GM23338 (cell line): ENCODE measurements at regions not wholly inside any gene's neighbourhood (a gene's known extent, or its start where the extent isn't known, plus 50 kb on each side); places are given as distances from the start of the nearest gene placed in this dataset.

Experiments used
- ATAC-seq: fragments of 200-7000 bp; cut with Tn5 transposase; 3 replicates; pipeline ENCODE4 v1.9.1; 2020
- DNase-seq: peaks from one replicate; pipeline ENCODE4 v3.0.0-alpha.2; 2015; ENCODE audit warnings: low spot score
- H2AFZ ChIP-seq: fragments of 200-600 bp; sonication (generic); 2 replicates; pipeline ENCODE4 v1.8.0; 2016; ENCODE audit warnings: antibody characterized with exemption, mild to moderate bottlenecking, moderate library complexity
- H3F3A ChIP-seq: fragments of 200-600 bp; sonication (generic); replicated peaks from 2 replicates; pipeline ENCODE4 v1.8.0; 2017; ENCODE audit warnings: antibody characterized with exemption, mixed run types, low read depth
- H3K27ac ChIP-seq: fragments of 200-600 bp; sonication (generic); 2 replicates; pipeline ENCODE4 v1.6.1; 2016; ENCODE audit warnings: low read depth
- H3K27me3 ChIP-seq: fragments of 200-600 bp; sonication (generic); 2 replicates; pipeline ENCODE4 v1.8.0; 2016; ENCODE audit warnings: mild to moderate bottlenecking, mixed run types, moderate library complexity; ENCODE audit not compliant: insufficient read depth
- H3K36me3 ChIP-seq: fragments of 200-600 bp; sonication (generic); 2 replicates; pipeline ENCODE4 v1.8.0; 2016; ENCODE audit warnings: mild to moderate bottlenecking; ENCODE audit not compliant: insufficient read depth
- H3K4me1 ChIP-seq: fragments of 200-600 bp; sonication (generic); 2 replicates; pipeline ENCODE4 v1.8.0; 2016; ENCODE audit warnings: mild to moderate bottlenecking, moderate library complexity; ENCODE audit not compliant: insufficient read depth
- H3K4me2 ChIP-seq: fragments of 200-600 bp; sonication (generic); 2 replicates; pipeline ENCODE4 v1.7.1; 2017; ENCODE audit warnings: mixed run types
- H3K4me3 ChIP-seq: fragments of 200-600 bp; sonication (generic); 2 replicates; pipeline ENCODE4 v1.6.1; 2016; ENCODE audit warnings: mixed run types
- H3K79me2 ChIP-seq: fragments of 200-600 bp; sonication (generic); replicated peaks from 2 replicates; pipeline ENCODE4 v1.8.0; 2017; ENCODE audit warnings: mild to moderate bottlenecking; ENCODE audit not compliant: insufficient read depth
- H3K9me2 ChIP-seq: fragments of 200-600 bp; sonication (generic); 2 replicates; pipeline ENCODE4 v1.8.0; 2017; ENCODE audit not compliant: insufficient read depth
- H4K20me1 ChIP-seq: fragments of 200-600 bp; sonication (generic); replicated peaks from 2 replicates; pipeline ENCODE4 v1.8.0; 2017; ENCODE audit warnings: mild to moderate bottlenecking; ENCODE audit not compliant: insufficient read depth
- H3K27ac Mint-ChIP-seq: 2 replicates; pipeline ENCODE4 v1.8.0; 2020; ENCODE audit warnings: inconsistent platforms, mild to moderate bottlenecking, moderate library complexity, mixed read lengths
- H3K27me3 Mint-ChIP-seq: 3 replicates; pipeline ENCODE4 v1.8.0; 2022; ENCODE audit warnings: low read depth, mild to moderate bottlenecking, moderate library complexity, mixed read lengths, inconsistent platforms; ENCODE audit not compliant: insufficient read depth, poor library complexity
- H3K36me3 Mint-ChIP-seq: 3 replicates; pipeline ENCODE4 v1.8.0; 2021; ENCODE audit warnings: low read depth, mild to moderate bottlenecking, inconsistent platforms, moderate library complexity, mixed read lengths
- H3K4me1 Mint-ChIP-seq: 3 replicates; pipeline ENCODE4 v1.8.0; 2020; ENCODE audit warnings: mild to moderate bottlenecking, inconsistent platforms, mixed read lengths
- H3K4me3 Mint-ChIP-seq: 3 replicates; pipeline ENCODE4 v1.8.0; 2021; ENCODE audit warnings: moderate library complexity, mild to moderate bottlenecking, inconsistent platforms, mixed read lengths
- H3K9me3 Mint-ChIP-seq: 3 replicates; pipeline ENCODE4 v1.8.0; 2020; ENCODE audit warnings: moderate library complexity, mild to moderate bottlenecking, inconsistent platforms, mixed read lengths
- CREB1 ChIP-seq: fragments of 250-450 bp; sonication (Bioruptor Pico); IDR thresholded peaks from 2 replicates; pipeline ENCODE4 v1.5.0; 2020; ENCODE audit warnings: low read depth, mild to moderate bottlenecking, moderate library complexity
- EZH2 ChIP-seq: fragments of 200-600 bp; sonication (generic); IDR thresholded peaks from one replicate; pipeline ENCODE4 v1.8.0; 2017; ENCODE audit warnings: antibody characterized with exemption, mild to moderate bottlenecking, low read depth; ENCODE audit not compliant: unreplicated experiment
- EZH2phosphoT487 ChIP-seq: fragments of 200-600 bp; sonication (generic); IDR thresholded peaks from one replicate; pipeline ENCODE4 v1.8.1; 2018; ENCODE audit warnings: antibody characterized with exemption; ENCODE audit not compliant: unreplicated experiment
- JUNB ChIP-seq: IDR thresholded peaks from one replicate; pipeline ENCODE4 v1.6.1; 2016; ENCODE audit warnings: antibody characterized with exemption; ENCODE audit not compliant: unreplicated experiment
- NANOG ChIP-seq: IDR thresholded peaks from 2 replicates; pipeline ENCODE4 v1.6.1; 2016; ENCODE audit warnings: antibody characterized with exemption, borderline replicate concordance
- POLR2AphosphoS5 ChIP-seq: IDR thresholded peaks from 2 replicates; pipeline ENCODE4 v1.6.1; 2016; ENCODE audit warnings: antibody characterized with exemption, low read depth
- STAT1 ChIP-seq: IDR thresholded peaks from one replicate; pipeline ENCODE4 v1.6.1; 2016; ENCODE audit warnings: antibody characterized with exemption; ENCODE audit not compliant: unreplicated experiment
- ZNF114 ChIP-seq: fragments of 250-450 bp; sonication (Bioruptor Pico); IDR thresholded peaks from 2 replicates; pipeline ENCODE4 v1.5.0; 2020; ENCODE audit warnings: mild to moderate bottlenecking, moderate library complexity
- TF ChIP-seq, protein P1 (sequence below): IDR thresholded peaks from one replicate; pipeline ENCODE4 v1.6.1; 2018; ENCODE audit warnings: antibody characterized with exemption; ENCODE audit not compliant: unreplicated experiment
- TF ChIP-seq, protein P2 (sequence below): fragments of 250-450 bp; sonication (Bioruptor Pico); IDR thresholded peaks from 2 replicates; pipeline ENCODE4 v1.5.0; 2020; ENCODE audit warnings: mild to moderate bottlenecking, moderate library complexity
- TF ChIP-seq, protein P3 (sequence below): IDR thresholded peaks from 2 replicates; pipeline ENCODE4 v1.6.1; 2016; ENCODE audit warnings: antibody characterized with exemption

DNA sequence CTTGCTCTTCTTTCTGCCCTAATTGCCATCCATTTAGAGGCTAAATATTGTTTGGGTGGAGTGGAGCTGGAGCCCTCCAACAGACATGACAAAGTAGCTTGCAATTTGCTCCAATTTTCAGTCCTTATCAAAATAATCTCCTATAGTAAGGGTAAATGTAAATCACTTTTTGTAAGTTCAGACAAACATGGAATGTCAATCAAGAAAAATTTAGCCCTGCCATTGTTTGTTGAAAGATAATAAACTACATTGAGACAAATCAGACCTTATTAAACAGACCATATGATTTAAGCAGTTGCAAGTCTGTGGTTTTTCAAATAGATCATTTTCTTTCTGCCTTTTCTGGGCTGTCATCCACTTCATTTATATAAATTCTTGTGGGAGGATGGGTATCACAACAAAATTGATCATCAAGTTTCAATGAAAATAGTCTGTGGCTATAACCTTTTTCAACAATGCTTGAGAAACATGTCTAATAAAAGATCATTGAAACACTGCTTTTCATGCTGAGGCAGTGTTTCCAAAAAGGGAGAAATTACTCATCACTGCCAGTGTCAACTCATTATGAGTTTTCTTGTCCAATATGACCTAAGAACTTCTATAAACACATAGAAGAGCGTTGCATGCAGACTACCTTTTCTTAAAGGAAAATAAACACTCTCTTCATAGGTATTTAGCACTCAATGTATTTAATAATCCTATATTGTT, 1152.0 kb upstream of the B3GALT2 start:
- no peaks in the 10 kb centered on the region for H3K27me3 ChIP-seq
- H3K36me3 ChIP-seq, result no peaks in the 10 kb centered on the region
- ATAC-seq (no peak), DNase-seq (no peak)
- H3K4me1 ChIP-seq, result no peaks in the 10 kb centered on the region
- TF ChIP-seq JUNB (no peak), EZH2phosphoT487 (no peak), POLR2AphosphoS5 (no peak), ZNF114 (CRISPR knock-in tag) (no peak), CREB1 (CRISPR knock-in tag) (no peak), EZH2 (no peak), NANOG (no peak), STAT1 (no peak)
- TF ChIP-seq, protein P1, sequence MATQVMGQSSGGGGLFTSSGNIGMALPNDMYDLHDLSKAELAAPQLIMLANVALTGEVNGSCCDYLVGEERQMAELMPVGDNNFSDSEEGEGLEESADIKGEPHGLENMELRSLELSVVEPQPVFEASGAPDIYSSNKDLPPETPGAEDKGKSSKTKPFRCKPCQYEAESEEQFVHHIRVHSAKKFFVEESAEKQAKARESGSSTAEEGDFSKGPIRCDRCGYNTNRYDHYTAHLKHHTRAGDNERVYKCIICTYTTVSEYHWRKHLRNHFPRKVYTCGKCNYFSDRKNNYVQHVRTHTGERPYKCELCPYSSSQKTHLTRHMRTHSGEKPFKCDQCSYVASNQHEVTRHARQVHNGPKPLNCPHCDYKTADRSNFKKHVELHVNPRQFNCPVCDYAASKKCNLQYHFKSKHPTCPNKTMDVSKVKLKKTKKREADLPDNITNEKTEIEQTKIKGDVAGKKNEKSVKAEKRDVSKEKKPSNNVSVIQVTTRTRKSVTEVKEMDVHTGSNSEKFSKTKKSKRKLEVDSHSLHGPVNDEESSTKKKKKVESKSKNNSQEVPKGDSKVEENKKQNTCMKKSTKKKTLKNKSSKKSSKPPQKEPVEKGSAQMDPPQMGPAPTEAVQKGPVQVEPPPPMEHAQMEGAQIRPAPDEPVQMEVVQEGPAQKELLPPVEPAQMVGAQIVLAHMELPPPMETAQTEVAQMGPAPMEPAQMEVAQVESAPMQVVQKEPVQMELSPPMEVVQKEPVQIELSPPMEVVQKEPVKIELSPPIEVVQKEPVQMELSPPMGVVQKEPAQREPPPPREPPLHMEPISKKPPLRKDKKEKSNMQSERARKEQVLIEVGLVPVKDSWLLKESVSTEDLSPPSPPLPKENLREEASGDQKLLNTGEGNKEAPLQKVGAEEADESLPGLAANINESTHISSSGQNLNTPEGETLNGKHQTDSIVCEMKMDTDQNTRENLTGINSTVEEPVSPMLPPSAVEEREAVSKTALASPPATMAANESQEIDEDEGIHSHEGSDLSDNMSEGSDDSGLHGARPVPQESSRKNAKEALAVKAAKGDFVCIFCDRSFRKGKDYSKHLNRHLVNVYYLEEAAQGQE, result no peak
- TF ChIP-seq, protein P2, sequence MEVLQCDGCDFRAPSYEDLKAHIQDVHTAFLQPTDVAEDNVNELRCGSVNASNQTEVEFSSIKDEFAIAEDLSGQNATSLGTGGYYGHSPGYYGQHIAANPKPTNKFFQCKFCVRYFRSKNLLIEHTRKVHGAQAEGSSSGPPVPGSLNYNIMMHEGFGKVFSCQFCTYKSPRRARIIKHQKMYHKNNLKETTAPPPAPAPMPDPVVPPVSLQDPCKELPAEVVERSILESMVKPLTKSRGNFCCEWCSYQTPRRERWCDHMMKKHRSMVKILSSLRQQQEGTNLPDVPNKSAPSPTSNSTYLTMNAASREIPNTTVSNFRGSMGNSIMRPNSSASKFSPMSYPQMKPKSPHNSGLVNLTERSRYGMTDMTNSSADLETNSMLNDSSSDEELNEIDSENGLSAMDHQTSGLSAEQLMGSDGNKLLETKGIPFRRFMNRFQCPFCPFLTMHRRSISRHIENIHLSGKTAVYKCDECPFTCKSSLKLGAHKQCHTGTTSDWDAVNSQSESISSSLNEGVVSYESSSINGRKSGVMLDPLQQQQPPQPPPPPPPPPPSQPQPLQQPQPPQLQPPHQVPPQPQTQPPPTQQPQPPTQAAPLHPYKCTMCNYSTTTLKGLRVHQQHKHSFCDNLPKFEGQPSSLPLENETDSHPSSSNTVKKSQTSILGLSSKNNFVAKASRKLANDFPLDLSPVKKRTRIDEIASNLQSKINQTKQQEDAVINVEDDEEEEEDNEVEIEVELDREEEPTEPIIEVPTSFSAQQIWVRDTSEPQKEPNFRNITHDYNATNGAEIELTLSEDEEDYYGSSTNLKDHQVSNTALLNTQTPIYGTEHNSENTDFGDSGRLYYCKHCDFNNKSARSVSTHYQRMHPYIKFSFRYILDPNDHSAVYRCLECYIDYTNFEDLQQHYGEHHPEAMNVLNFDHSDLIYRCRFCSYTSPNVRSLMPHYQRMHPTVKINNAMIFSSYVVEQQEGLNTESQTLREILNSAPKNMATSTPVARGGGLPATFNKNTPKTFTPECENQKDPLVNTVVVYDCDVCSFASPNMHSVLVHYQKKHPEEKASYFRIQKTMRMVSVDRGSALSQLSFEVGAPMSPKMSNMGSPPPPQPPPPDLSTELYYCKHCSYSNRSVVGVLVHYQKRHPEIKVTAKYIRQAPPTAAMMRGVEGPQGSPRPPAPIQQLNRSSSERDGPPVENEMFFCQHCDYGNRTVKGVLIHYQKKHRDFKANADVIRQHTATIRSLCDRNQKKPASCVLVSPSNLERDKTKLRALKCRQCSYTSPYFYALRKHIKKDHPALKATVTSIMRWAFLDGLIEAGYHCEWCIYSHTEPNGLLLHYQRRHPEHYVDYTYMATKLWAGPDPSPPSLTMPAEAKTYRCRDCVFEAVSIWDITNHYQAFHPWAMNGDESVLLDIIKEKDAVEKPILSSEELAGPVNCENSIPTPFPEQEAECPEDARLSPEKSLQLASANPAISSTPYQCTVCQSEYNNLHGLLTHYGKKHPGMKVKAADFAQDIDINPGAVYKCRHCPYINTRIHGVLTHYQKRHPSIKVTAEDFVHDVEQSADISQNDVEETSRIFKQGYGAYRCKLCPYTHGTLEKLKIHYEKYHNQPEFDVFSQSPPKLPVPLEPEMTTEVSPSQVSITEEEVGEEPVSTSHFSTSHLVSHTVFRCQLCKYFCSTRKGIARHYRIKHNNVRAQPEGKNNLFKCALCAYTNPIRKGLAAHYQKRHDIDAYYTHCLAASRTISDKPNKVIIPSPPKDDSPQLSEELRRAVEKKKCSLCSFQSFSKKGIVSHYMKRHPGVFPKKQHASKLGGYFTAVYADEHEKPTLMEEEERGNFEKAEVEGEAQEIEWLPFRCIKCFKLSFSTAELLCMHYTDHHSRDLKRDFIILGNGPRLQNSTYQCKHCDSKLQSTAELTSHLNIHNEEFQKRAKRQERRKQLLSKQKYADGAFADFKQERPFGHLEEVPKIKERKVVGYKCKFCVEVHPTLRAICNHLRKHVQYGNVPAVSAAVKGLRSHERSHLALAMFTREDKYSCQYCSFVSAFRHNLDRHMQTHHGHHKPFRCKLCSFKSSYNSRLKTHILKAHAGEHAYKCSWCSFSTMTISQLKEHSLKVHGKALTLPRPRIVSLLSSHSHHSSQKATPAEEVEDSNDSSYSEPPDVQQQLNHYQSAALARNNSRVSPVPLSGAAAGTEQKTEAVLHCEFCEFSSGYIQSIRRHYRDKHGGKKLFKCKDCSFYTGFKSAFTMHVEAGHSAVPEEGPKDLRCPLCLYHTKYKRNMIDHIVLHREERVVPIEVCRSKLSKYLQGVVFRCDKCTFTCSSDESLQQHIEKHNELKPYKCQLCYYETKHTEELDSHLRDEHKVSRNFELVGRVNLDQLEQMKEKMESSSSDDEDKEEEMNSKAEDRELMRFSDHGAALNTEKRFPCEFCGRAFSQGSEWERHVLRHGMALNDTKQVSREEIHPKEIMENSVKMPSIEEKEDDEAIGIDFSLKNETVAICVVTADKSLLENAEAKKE (CRISPR knock-in tag), result no peak
- TF ChIP-seq, protein P3, sequence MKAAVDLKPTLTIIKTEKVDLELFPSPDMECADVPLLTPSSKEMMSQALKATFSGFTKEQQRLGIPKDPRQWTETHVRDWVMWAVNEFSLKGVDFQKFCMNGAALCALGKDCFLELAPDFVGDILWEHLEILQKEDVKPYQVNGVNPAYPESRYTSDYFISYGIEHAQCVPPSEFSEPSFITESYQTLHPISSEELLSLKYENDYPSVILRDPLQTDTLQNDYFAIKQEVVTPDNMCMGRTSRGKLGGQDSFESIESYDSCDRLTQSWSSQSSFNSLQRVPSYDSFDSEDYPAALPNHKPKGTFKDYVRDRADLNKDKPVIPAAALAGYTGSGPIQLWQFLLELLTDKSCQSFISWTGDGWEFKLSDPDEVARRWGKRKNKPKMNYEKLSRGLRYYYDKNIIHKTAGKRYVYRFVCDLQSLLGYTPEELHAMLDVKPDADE, result no peak
- Mint-ChIP-seq H3K36me3 (no peaks in the 10 kb centered on the region), H3K4me3 (no peak overlapping the region), H3K27me3 (no peaks in the 10 kb centered on the region), H3K27ac (no peak overlapping the region), H3K4me1 (no peaks in the 10 kb centered on the region), H3K9me3 (no peaks in the 10 kb centered on the region)
- no peaks in the 10 kb centered on the region for H3F3A ChIP-seq
- H3K4me3 ChIP-seq, result no peak overlapping the region
- H2AFZ ChIP-seq, result no peak overlapping the region
- no peak overlapping the region for H3K4me2 ChIP-seq
- H4K20me1 ChIP-seq, result no peaks in the 10 kb centered on the region; the same call in 1 of the 2 replicates
- H3K27ac ChIP-seq, result no peak overlapping the region
- H3K9me2 ChIP-seq, result no peaks in the 10 kb centered on the region
- H3K79me2 ChIP-seq, result no peaks in the 10 kb centered on the region
